PFSK-1 (cell line): ENCODE measurements at regions not wholly inside any gene's neighbourhood (a gene's known extent, or its start where the extent isn't known, plus 50 kb on each side); places are given as distances from the start of the nearest gene placed in this dataset.

Experiments
- FOXP2 ChIP-seq: optimal IDR thresholded peaks from 2 replicates; pipeline ENCODE3; 2011; ENCODE audit warnings: borderline replicate concordance, control low read depth, inconsistent platforms; ENCODE audit not compliant: insufficient read depth; ENCODE audit errors: extremely low read length, extremely low read depth
- POLR2AphosphoS5 ChIP-seq: IDR thresholded peaks from 2 replicates; pipeline ENCODE4 v1.6.1; 2012; ENCODE audit warnings: low read depth, mild to moderate bottlenecking, control low read depth, low read length, moderate library complexity
- REST ChIP-seq, 2 experiments: IDR thresholded peaks; 2 replicates each; pipeline versions ENCODE4 v1.6.1 to v1.8.0; 2011 to 2012; ENCODE audit warnings: low read depth in 2 of 2, low read length in 2 of 2, control low read depth in 1 of 2, inconsistent platforms in 1 of 2, mild to moderate bottlenecking in 1 of 2, moderate library complexity in 1 of 2; ENCODE audit not compliant: insufficient read depth in 1 of 2
- SIN3A ChIP-seq: IDR thresholded peaks from 2 replicates; pipeline ENCODE4 v1.6.1; 2012; ENCODE audit warnings: mild to moderate bottlenecking, low read length, moderate library complexity, borderline replicate concordance; ENCODE audit not compliant: insufficient read depth
- TAF1 ChIP-seq: IDR thresholded peaks from 2 replicates; pipeline ENCODE4 v1.6.1; 2012; ENCODE audit warnings: low read length, control low read depth, borderline replicate concordance; ENCODE audit not compliant: insufficient read depth

GRCh38 chr20:53834749-53835148, 235.6 kb downstream of the BCAS1 start:
- no peak for TF ChIP-seq REST (IDR thresholded peaks at IDR 0.05; ENCODE audit: insufficient read depth in 1 of 2, low read depth in 2 of 2, low read length in 2 of 2)
- no peak for TF ChIP-seq POLR2AphosphoS5
- TF ChIP-seq FOXP2, result no peak
- TF ChIP-seq TAF1, result no peak
- no peak for TF ChIP-seq SIN3A

- TF ChIP-seq SIN3A (no peak), REST (IDR thresholded peaks at IDR 0.05; ENCODE audit: insufficient read depth in 1 of 2, low read depth in 2 of 2, low read length in 2 of 2) (no peak), POLR2AphosphoS5 (no peak), FOXP2 (no peak), TAF1 (no peak)
Observed at GRCh38 chr20:53834062-53834442, 236.3 kb downstream of the BCAS1 start.

- TF ChIP-seq FOXP2 (no peak), TAF1 (no peak), SIN3A (no peak), REST (IDR thresholded peaks at IDR 0.05; ENCODE audit: insufficient read depth in 1 of 2, low read depth in 2 of 2, low read length in 2 of 2) (no peak), POLR2AphosphoS5 (no peak)
Observed at GRCh38 chr20:53833333-53834061, 236.9 kb downstream of the BCAS1 start.

- TF ChIP-seq REST (IDR thresholded peaks at IDR 0.05; ENCODE audit: insufficient read depth in 1 of 2, low read depth in 2 of 2, low read length in 2 of 2), result no peak
- no peak for TF ChIP-seq POLR2AphosphoS5
- TF ChIP-seq SIN3A, result no peak
- no peak for TF ChIP-seq TAF1
- no peak for TF ChIP-seq FOXP2
Observed at GRCh38 chr20:53832499-53832898, 237.9 kb downstream of the BCAS1 start.

- TF ChIP-seq TAF1, result no peak
- TF ChIP-seq REST (IDR thresholded peaks at IDR 0.05; ENCODE audit: insufficient read depth in 1 of 2, low read depth in 2 of 2, low read length in 2 of 2), result no peak
- TF ChIP-seq FOXP2, result no peak
- no peak for TF ChIP-seq SIN3A
- TF ChIP-seq POLR2AphosphoS5, result no peak
Observed at GRCh38 chr20:53831812-53832211, 238.2 kb upstream of the ZNF217 start.
